ENCODE measurements at regions not wholly inside any gene's neighbourhood (a gene's known extent, or its start where the extent isn't known, plus 50 kb on each side); places are given as distances from the start of the nearest gene placed in this dataset.

GRCh38 chr4:24126776-24127175 is 236.9 kb upstream of the PPARGC1A start:
- DNase-seq (ENCODE audit: low read depth in 1 of 2, low spot score in 1 of 2) = no peak
- Histone ChIP-seq H3K4me3 (replicated peaks; ENCODE audit: insufficient read depth, low read length) (no peak overlapping the region), H3K27ac (replicated peaks) (no peak overlapping the region), H3K27me3 (ENCODE audit: insufficient read depth, poor library complexity, severe bottlenecking) (no peaks in the 10 kb centered on the region)
- TF ChIP-seq POLR2AphosphoS5 (IDR thresholded peaks at IDR 0.05; ENCODE audit: low read depth) (no peak), CTCF (IDR thresholded peaks at IDR 0.05; ENCODE audit: insufficient read depth, low read length) (no peak), GABPA (IDR thresholded peaks at IDR 0.05; ENCODE audit: low read depth) (no peak), REST (IDR thresholded peaks at IDR 0.05; ENCODE audit: insufficient replicate concordance, low read depth) (no peak), SPI1 (IDR thresholded peaks at IDR 0.05; ENCODE audit: borderline replicate concordance, low read depth) (no peak)

GRCh38 chr4:24121395-24122175 is 231.7 kb upstream of the PPARGC1A start:
- H3K4me3 ChIP-seq (replicated peaks; ENCODE audit: insufficient read depth, low read length) = no peak overlapping the region
- H3K27me3 ChIP-seq (ENCODE audit: insufficient read depth, poor library complexity, severe bottlenecking) = no peaks in the 10 kb centered on the region
- DNase-seq (ENCODE audit: low read depth in 1 of 2, low spot score in 1 of 2) = no peak
- no peak overlapping the region for H3K27ac ChIP-seq (replicated peaks)
- TF ChIP-seq SPI1 (IDR thresholded peaks at IDR 0.05; ENCODE audit: borderline replicate concordance, low read depth) (no peak), CTCF (IDR thresholded peaks at IDR 0.05; ENCODE audit: insufficient read depth, low read length) (no peak), REST (IDR thresholded peaks at IDR 0.05; ENCODE audit: insufficient replicate concordance, low read depth) (no peak), POLR2AphosphoS5 (IDR thresholded peaks at IDR 0.05; ENCODE audit: low read depth) (no peak), GABPA (IDR thresholded peaks at IDR 0.05; ENCODE audit: low read depth) (no peak)

GRCh38 chr4:24117975-24118374 is 228.1 kb upstream of the PPARGC1A start:
- Histone ChIP-seq H3K27ac (replicated peaks) (no peak overlapping the region), H3K4me3 (replicated peaks; ENCODE audit: insufficient read depth, low read length) (no peak overlapping the region), H3K27me3 (ENCODE audit: insufficient read depth, poor library complexity, severe bottlenecking) (no peaks in the 10 kb centered on the region)
- TF ChIP-seq REST (IDR thresholded peaks at IDR 0.05; ENCODE audit: insufficient replicate concordance, low read depth) (no peak), GABPA (IDR thresholded peaks at IDR 0.05; ENCODE audit: low read depth) (no peak), POLR2AphosphoS5 (IDR thresholded peaks at IDR 0.05; ENCODE audit: low read depth) (no peak), CTCF (IDR thresholded peaks at IDR 0.05; ENCODE audit: insufficient read depth, low read length) (no peak), SPI1 (IDR thresholded peaks at IDR 0.05; ENCODE audit: borderline replicate concordance, low read depth) (no peak)
- no peak for DNase-seq (ENCODE audit: low read depth in 1 of 2, low spot score in 1 of 2)

All from HL-60 (cell line).